Heart left ventricle (tissue), 16 donors: ENCODE measurements at regions not wholly inside any gene's neighbourhood (a gene's known extent, or its start where the extent isn't known, plus 50 kb on each side); places are given as distances from the start of the nearest gene placed in this dataset.

Experiments used
- ATAC-seq, 4 donors: fragments of 200-7000 bp; cut with Tn5 transposase; one replicate each; pipeline ENCODE4 v1.9.1; 2020 to 2022; ENCODE audit warnings: moderate library complexity in 4 of 4, mild to moderate bottlenecking in 3 of 4, moderate number of reproducible peaks in 1 of 4
- DNase-seq, 5 donors: peaks; one replicate each; pipeline ENCODE4 v3.0.0-alpha.2; 2020
- H3K27ac ChIP-seq, 12 donors: fragments of 200-600 bp; sonication (generic) in 4 of 12; one replicate each; pipeline versions ENCODE4 v1.5.0 to v1.8.0; 2016 to 2022; ENCODE audit warnings: mild to moderate bottlenecking in 2 of 12
- H3K27me3 ChIP-seq, 9 donors: fragments of 200-600 bp; sonication (generic) in 2 of 9; one replicate each; pipeline versions ENCODE4 v1.5.1 to v1.8.0; 2016 to 2022; ENCODE audit warnings: mild to moderate bottlenecking in 3 of 9
- H3K36me3 ChIP-seq, 9 donors: fragments of 200-600 bp; sonication (generic) in 2 of 9; one replicate each; pipeline versions ENCODE4 v1.5.0 to v1.8.0; 2018 to 2022; ENCODE audit warnings: mild to moderate bottlenecking in 2 of 9
- H3K4me1 ChIP-seq, 12 donors: fragments of 200-600 bp; sonication (generic) in 4 of 12; one replicate each; pipeline versions ENCODE4 v1.5.0 to v1.8.0; 2016 to 2022; ENCODE audit warnings: mild to moderate bottlenecking in 3 of 12
- H3K4me3 ChIP-seq, 12 donors: fragments of 200-600 bp; sonication (generic) in 4 of 12; one replicate each; pipeline versions ENCODE4 v1.5.0 to v1.8.0; 2017 to 2022; ENCODE audit warnings: mild to moderate bottlenecking in 9 of 12, moderate library complexity in 4 of 12
- H3K9me3 ChIP-seq, 12 donors: fragments of 200-600 bp; sonication (generic) in 4 of 12; one replicate each; pipeline versions ENCODE4 v1.5.0 to v1.8.0; 2016 to 2022; ENCODE audit warnings: mild to moderate bottlenecking in 1 of 12
- POLR2A ChIP-seq, 2 donors: fragments of 450-650 bp; IDR thresholded peaks; one replicate each; pipeline ENCODE4 v1.6.1; 2017; ENCODE audit warnings: antibody characterized with exemption in 2 of 2, mild to moderate bottlenecking in 2 of 2, moderate library complexity in 2 of 2
- WGBS, 4 donors: extraction: QIAGEN DNeasy Blood & Tissue Kit in 2 of 4; methylation state at CpG; one replicate each; pipeline versions ENCODE4 v1.1.5 to v1.1.7; 2013 to 2018; 5-methylcytosine and 5-hydroxymethylcytosine counted together
- intact Hi-C, 10 donors: fragments of 100-400 bp; cut with DNase I; formaldehyde crosslinking; loops; one replicate each; pipeline versions ENCODE4 v1.11.1 to v1.14.2; 2022
- TF ChIP-seq, protein P1 (sequence below), 12 donors: fragments of 200-600 bp; sonication (generic) in 4 of 12; IDR thresholded peaks; one replicate each; pipeline versions ENCODE4 v1.5.0 to v1.8.0; 2018 to 2022; ENCODE audit warnings: antibody characterized with exemption in 12 of 12, mild to moderate bottlenecking in 5 of 12
- donor health status: ischemic (EF 13 %, LVEDD 7.1; RV severe dilation, severe dysfunction).
- donor health status: healthy with polysubstance abuse.
- donor health status: DM: no; HTN: yes; CAD: no.
- donor health status: DM: no; HTN: no; CAD: no.
- donor health status: ischemic (EF 25% LVEDD 6.9; RV normal size, moderate dysfunction).
- donor health status: ischemic (EF 25% LVEDD 5.7; RV mildly dilated, moderate dysfunction).
- donor health status: healthy.
- donor health status: DM: yes; HTN: yes; CAD: no.
- donor health status: ischemic (EF 35%, LVEDD 5.7; RV mildly dilated, moderate dysfunction).
- donor health status: nonischemic (EF 11% LVEDD 7.7; RV severe dilation, severe dysfunction).
- donor health status: DM: yes; HTN: yes; CAD: no.
- donor health status: PGD.
- donor health status: ischemic (EF 29% LVEDD 5.4; RV normal size, mild dysfunction).
- donor health status: nonischemic (EF 23%, LVEDD 6.1; RV moderate dilation, normal function).

DNA sequence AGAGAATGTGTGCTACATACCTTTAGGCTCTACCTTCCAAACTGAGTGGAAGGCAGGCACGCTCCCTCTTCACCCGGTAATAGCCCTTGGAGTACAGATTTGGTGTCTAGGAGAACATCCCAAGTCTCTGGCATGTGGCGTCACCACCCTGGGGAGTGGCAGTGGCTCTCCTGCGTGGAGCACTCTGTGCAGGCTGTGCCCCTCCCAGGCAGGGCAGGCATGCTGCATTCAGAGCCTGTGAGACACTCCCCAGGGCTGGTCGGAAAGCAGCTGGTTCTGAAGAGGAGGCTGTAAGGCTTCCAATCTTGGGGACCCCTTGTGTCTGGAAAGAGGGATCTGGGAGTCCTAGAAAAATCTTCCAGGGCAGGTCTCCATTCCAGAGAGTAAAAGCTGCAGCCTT is 193.3 kb downstream of the ANKRD30B start:
- TF ChIP-seq, protein P1, sequence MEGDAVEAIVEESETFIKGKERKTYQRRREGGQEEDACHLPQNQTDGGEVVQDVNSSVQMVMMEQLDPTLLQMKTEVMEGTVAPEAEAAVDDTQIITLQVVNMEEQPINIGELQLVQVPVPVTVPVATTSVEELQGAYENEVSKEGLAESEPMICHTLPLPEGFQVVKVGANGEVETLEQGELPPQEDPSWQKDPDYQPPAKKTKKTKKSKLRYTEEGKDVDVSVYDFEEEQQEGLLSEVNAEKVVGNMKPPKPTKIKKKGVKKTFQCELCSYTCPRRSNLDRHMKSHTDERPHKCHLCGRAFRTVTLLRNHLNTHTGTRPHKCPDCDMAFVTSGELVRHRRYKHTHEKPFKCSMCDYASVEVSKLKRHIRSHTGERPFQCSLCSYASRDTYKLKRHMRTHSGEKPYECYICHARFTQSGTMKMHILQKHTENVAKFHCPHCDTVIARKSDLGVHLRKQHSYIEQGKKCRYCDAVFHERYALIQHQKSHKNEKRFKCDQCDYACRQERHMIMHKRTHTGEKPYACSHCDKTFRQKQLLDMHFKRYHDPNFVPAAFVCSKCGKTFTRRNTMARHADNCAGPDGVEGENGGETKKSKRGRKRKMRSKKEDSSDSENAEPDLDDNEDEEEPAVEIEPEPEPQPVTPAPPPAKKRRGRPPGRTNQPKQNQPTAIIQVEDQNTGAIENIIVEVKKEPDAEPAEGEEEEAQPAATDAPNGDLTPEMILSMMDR (IDR thresholded peaks at IDR 0.05), result no peak
- TF ChIP-seq POLR2A (IDR thresholded peaks at IDR 0.05), result no peak
- ATAC-seq (no peak), DNase-seq (no peak)
- no peaks in the 10 kb centered on the region for H3K36me3 ChIP-seq
- no peak overlapping the region for H3K27ac ChIP-seq
- H3K27me3 ChIP-seq, result peaks cover 0 to 9% (median 0%) of the 10 kb centered on the region in 9 donors
- intact Hi-C loops, result no loop called here
- H3K4me1 ChIP-seq, result no peaks in the 10 kb centered on the region
- 60 to 67% (median 64%) methylated on average over 5 of the region's 5 CpGs for WGBS, 4 donors
- H3K9me3 ChIP-seq, result no peaks in the 10 kb centered on the region
- H3K4me3 ChIP-seq, result no peak overlapping the region

DNA sequence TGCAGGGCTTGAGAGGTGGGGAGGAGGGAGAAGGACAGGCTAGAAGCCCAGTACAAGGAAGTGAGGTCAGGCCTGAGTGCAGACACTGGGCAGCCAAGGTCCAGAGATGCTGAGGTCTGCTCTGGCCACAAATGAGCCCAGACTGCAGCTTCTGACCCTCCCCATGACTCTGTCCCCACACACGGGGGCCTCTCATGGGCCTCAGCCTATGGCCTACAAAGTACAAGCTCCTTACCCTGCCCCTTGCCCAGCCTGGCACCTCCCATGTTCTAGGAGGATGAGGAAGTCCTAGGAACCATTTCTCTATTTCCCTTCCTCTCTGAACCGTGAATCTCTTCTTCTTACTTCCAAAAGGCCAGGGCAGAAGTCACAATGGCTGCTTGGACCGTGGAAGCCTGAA is 193.8 kb downstream of the ANKRD30B start:
- Histone ChIP-seq H3K36me3 (no peaks in the 10 kb centered on the region), H3K4me1 (no peaks in the 10 kb centered on the region), H3K9me3 (no peaks in the 10 kb centered on the region), H3K4me3 (no peak overlapping the region), H3K27me3 (peaks cover 0 to 6% (median 0%) of the 10 kb centered on the region in 9 donors), H3K27ac (no peak overlapping the region)
- no peak for DNase-seq
- no peak for TF ChIP-seq POLR2A (IDR thresholded peaks at IDR 0.05)
- TF ChIP-seq, protein P1 (IDR thresholded peaks at IDR 0.05), result no peak
- 19 to 33% (median 27%) methylated on average over 3 of the region's 3 CpGs for WGBS, 4 donors
- intact Hi-C loops, result no loop called here
- ATAC-seq, result no peak

DNA sequence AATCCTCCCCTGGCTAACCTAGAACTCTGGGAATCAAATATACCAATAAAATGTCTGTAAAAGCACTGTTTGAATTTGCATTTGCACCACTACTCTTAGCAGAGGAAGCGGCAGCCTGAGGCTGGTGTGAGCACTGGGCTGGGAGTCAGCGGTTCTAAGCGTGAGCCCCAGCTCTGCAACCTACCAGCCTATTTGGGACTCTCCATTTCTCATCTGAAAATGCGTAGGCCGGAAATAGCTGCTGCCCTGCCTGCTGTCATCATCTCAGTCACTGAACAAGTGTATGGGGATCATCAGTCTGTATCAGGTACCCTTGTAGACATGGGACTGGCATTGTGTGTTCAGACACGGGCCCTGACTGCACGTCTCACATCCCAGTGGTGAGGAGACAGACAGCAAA is 194.3 kb downstream of the ANKRD30B start:
- H3K27ac ChIP-seq, result no peak overlapping the region
- intact Hi-C loops, result no loop called here
- H3K27me3 ChIP-seq, result peaks cover 0 to 6% (median 0%) of the 10 kb centered on the region in 9 donors
- ATAC-seq, result no peak
- H3K4me1 ChIP-seq, result no peaks in the 10 kb centered on the region
- no peaks in the 10 kb centered on the region for H3K9me3 ChIP-seq
- H3K4me3 ChIP-seq, result no peak overlapping the region
- no peaks in the 10 kb centered on the region for H3K36me3 ChIP-seq
- WGBS, 4 donors, result 75 to 83% (median 79%) methylated on average over 7 of the region's 7 CpGs
- DNase-seq, result no peak
- TF ChIP-seq, protein P1 (IDR thresholded peaks at IDR 0.05), result no peak
- TF ChIP-seq POLR2A (IDR thresholded peaks at IDR 0.05), result no peak

DNA sequence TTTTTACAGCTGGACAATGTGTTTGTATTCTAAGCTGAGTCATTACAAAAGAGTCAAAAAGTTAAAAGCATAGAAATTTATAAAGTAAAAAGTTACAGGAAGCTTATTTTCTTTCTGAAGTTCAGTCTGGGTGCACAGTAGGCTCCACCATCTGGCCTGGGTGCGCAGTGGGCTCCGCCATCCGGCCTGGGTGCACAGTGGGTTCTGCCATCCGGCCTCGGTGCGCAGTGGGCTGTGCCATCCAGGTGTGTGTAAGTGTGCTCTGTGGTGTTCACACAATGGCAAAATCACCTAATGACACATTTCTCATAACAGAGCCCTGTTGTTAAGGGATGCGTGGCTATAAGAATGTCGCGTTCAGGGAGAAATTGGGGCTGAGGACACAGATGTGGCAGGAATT is 195.5 kb downstream of the ANKRD30B start:
- ATAC-seq (no peak), DNase-seq (no peak)
- no peaks in the 10 kb centered on the region for H3K9me3 ChIP-seq
- no peaks in the 10 kb centered on the region for H3K4me1 ChIP-seq
- H3K27ac ChIP-seq, result no peak overlapping the region
- TF ChIP-seq, protein P1 (IDR thresholded peaks at IDR 0.05), result no peak
- no peak for TF ChIP-seq POLR2A (IDR thresholded peaks at IDR 0.05)
- no peak overlapping the region for H3K4me3 ChIP-seq
- intact Hi-C loops, result no loop called here
- H3K36me3 ChIP-seq, result no peaks in the 10 kb centered on the region
- 88 to 92% (median 90%) methylated on average over 9 of the region's 9 CpGs for WGBS, 4 donors
- H3K27me3 ChIP-seq, result peaks cover 0 to 3% (median 0%) of the 10 kb centered on the region in 9 donors
